ENCODE measurements at regions not wholly inside any gene's neighbourhood (a gene's known extent, or its start where the extent isn't known, plus 50 kb on each side); places are given as distances from the start of the nearest gene placed in this dataset.
"Not testable (repeated sequence)": the region's sequence is repeated elsewhere in the genome, so short reads cannot be mapped to it uniquely, and the experiment has no call there.

DNA sequence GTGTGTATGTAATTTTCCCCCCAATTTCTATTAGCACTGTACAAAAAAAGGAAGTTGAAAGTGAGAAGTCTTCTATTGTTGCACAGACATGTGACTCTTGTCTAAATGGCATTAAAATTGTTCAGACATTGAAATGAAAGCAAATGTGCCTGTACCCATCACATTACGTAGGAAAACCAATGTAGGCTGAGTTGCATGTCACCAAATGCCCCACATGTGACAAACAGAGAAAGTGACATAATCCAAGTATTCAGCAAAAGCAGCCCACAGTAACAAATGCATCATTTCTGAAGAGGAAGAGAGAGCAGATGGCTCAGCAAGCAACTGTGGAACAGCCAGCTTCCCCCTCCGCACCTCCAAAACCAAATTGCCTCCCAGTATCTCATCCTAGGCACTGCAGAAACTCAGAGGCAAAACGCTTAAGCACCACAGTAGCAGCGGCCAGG is 161.5 kb upstream of the NR4A3 start:
- H3K4me1 ChIP-seq = peaks cover 0 to 2% of the 10 kb centered on the region in 2 donors
- no peak overlapping the region for H3K4me3 ChIP-seq
- H3K36me3 ChIP-seq = no peaks in the 10 kb centered on the region
- DNase-seq (peak in 2 of 4 donors; percentile 6 to 38), ATAC-seq (peak; percentile 67)
- H3K27ac ChIP-seq = no peak overlapping the region
- TF ChIP-seq, protein P1, sequence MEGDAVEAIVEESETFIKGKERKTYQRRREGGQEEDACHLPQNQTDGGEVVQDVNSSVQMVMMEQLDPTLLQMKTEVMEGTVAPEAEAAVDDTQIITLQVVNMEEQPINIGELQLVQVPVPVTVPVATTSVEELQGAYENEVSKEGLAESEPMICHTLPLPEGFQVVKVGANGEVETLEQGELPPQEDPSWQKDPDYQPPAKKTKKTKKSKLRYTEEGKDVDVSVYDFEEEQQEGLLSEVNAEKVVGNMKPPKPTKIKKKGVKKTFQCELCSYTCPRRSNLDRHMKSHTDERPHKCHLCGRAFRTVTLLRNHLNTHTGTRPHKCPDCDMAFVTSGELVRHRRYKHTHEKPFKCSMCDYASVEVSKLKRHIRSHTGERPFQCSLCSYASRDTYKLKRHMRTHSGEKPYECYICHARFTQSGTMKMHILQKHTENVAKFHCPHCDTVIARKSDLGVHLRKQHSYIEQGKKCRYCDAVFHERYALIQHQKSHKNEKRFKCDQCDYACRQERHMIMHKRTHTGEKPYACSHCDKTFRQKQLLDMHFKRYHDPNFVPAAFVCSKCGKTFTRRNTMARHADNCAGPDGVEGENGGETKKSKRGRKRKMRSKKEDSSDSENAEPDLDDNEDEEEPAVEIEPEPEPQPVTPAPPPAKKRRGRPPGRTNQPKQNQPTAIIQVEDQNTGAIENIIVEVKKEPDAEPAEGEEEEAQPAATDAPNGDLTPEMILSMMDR (IDR thresholded peaks at IDR 0.05) = no peak
- H3K9me3 ChIP-seq = no peaks in the 10 kb centered on the region
- intact Hi-C loops (cut with DNase I) = no loop called here
- no peaks in the 10 kb centered on the region for H3K27me3 ChIP-seq

DNA sequence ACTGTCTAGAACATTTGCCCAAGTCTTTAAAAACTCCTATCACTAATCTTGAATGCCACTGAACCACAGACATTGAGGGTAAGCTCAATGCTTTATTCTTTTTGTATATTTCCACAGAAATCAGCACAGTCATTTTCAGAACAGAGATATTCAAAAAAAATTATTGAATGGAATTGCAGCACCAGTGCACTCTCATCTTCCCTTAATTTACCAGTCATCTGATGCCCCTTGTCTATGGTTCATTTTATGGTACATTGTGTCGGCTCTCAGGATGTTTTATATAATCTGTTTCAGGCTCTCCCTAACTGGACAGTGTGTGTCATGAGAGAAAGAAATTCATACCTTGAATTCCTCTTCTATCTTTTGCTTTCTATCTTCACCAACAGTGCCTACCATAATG is 158.4 kb upstream of the NR4A3 start:
- TF ChIP-seq, protein P1 (IDR thresholded peaks at IDR 0.05) = no peak
- no peak overlapping the region for H3K4me3 ChIP-seq

DNA sequence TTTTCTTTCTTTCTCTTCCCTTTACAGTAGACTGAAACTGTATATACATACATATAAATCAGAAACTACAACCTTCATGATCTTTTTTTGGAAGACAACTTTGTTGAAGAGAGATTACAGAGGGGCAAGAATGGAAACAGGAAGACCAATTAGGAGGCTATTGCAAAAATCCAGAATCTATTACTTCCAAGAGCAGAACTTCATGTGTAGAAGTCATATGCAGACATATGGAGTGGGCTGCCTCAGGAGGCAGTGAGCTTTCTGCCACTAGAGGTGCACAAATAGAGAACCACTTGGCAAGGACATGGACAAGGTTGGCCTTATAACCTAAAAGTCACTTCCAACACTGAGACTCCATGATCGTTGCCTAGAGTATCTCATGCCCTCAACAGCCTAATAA is 157.8 kb upstream of the NR4A3 start:
- no peak for ATAC-seq
- Histone ChIP-seq H3K4me1 (peaks cover 0 to 2% of the 10 kb centered on the region in 2 donors), H3K27me3 (no peaks in the 10 kb centered on the region), H3K9me3 (no peaks in the 10 kb centered on the region), H3K27ac (no peak overlapping the region), H3K4me3 (no peak overlapping the region), H3K36me3 (no peaks in the 10 kb centered on the region)
- intact Hi-C loops (cut with DNase I) = no loop called here
- DNase-seq = no peak
- TF ChIP-seq, protein P1 (IDR thresholded peaks at IDR 0.05) = no peak

More for the DNA sequence above, 158.4 kb upstream of the NR4A3 start:
- H3K9me3 ChIP-seq = no peaks in the 10 kb centered on the region
- peaks cover 0 to 2% of the 10 kb centered on the region in 2 donors for H3K4me1 ChIP-seq
- intact Hi-C loops (cut with DNase I) = no loop called here
- no peak for ATAC-seq
- no peak overlapping the region for H3K27ac ChIP-seq
- DNase-seq = no peak
- no peaks in the 10 kb centered on the region for H3K27me3 ChIP-seq
- no peaks in the 10 kb centered on the region for H3K36me3 ChIP-seq

- Histone ChIP-seq H3K27ac (no peak overlapping the region), H3K4me1 (no peaks in the 10 kb centered on the region), H3K4me3 (no peak overlapping the region), H3K36me3 (no peaks in the 10 kb centered on the region), H3K9me3 (no peaks in the 10 kb centered on the region), H3K27me3 (no peaks in the 10 kb centered on the region)
- DNase-seq (no peak), ATAC-seq (no peak)
- TF ChIP-seq, protein P1 (IDR thresholded peaks at IDR 0.05) = no peak
- intact Hi-C loops (cut with DNase I) = no loop called here
Measured at GRCh38 chr9:99666571-99666970, 155.1 kb upstream of the NR4A3 start.

DNA sequence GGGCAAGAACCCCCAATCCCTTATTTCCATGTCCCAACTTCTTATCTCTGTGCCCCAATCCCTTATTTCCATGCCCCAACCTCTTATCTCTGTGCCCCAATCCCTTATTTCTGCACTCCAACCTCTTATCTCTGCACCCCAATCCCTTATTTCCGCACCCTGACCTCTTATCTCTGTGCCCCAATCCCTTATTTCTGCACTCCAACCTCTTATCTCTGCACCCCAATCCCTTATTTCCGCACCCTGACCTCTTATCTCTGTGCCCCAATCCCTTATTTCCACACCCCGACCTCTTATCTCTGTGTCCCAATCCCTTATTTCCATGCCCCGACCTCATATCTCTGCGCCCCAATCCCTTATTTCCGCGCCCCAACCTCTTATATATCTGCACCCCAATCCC is 150.8 kb upstream of the NR4A3 start:
- H3K27me3 ChIP-seq; H3K4me1 ChIP-seq; H3K4me3 ChIP-seq; DNase-seq; H3K27ac ChIP-seq; H3K9me3 ChIP-seq; H3K36me3 ChIP-seq; intact Hi-C loops (cut with DNase I); ATAC-seq: not testable (repeated sequence)

GRCh38 chr9:99677281-99677680 is 144.4 kb upstream of the NR4A3 start:
- H3K4me1 ChIP-seq = no peaks in the 10 kb centered on the region
- TF ChIP-seq, protein P1 (IDR thresholded peaks at IDR 0.05) = no peak
- H3K36me3 ChIP-seq = no peaks in the 10 kb centered on the region
- peaks cover 0 to 11% of the 10 kb centered on the region in 2 donors for H3K9me3 ChIP-seq
- no peak for ATAC-seq
- intact Hi-C loops (cut with DNase I) = no loop called here
- no peak overlapping the region for H3K4me3 ChIP-seq
- no peak for DNase-seq
- no peaks in the 10 kb centered on the region for H3K27me3 ChIP-seq
- H3K27ac ChIP-seq = no peak overlapping the region

Measured in left lung (tissue), 4 donors.